H9 (cell line): ENCODE measurements at regions not wholly inside any gene's neighbourhood (a gene's known extent, or its start where the extent isn't known, plus 50 kb on each side); places are given as distances from the start of the nearest gene placed in this dataset.

Source experiments
- DNase-seq: peaks from one replicate; pipeline ENCODE4 v3.0.0-alpha.2; 2017
- H2AFZ ChIP-seq: one replicate; pipeline ENCODE4 v1.6.1; 2013; ENCODE audit warnings: mild to moderate bottlenecking, low read length, control low read depth, moderate library complexity
- H2AK5ac ChIP-seq: 2 replicates; pipeline ENCODE4 v1.6.1; 2013; ENCODE audit warnings: low read length, control low read depth, mixed read lengths; ENCODE audit not compliant: insufficient read length
- H2BK120ac ChIP-seq: one replicate; pipeline ENCODE4 v1.6.1; 2013; ENCODE audit warnings: low read depth, mild to moderate bottlenecking, low read length, control low read depth, inconsistent platforms; ENCODE audit not compliant: poor library complexity, severe bottlenecking
- H2BK12ac ChIP-seq: 2 replicates; pipeline ENCODE4 v1.6.1; 2013; ENCODE audit warnings: low read length, control low read depth, mixed read lengths, low read depth; ENCODE audit not compliant: insufficient read length
- H2BK15ac ChIP-seq: 2 replicates; pipeline ENCODE4 v1.6.1; 2013; ENCODE audit warnings: low read depth, low read length, control low read depth
- H2BK20ac ChIP-seq: one replicate; pipeline ENCODE4 v1.6.1; 2013; ENCODE audit warnings: low read depth, mild to moderate bottlenecking, low read length, control low read depth, inconsistent platforms; ENCODE audit not compliant: poor library complexity, severe bottlenecking
- H2BK5ac ChIP-seq: 2 replicates; pipeline ENCODE4 v1.6.1; 2013; ENCODE audit warnings: low read length, control low read depth, mixed read lengths; ENCODE audit not compliant: insufficient read length
- H3K14ac ChIP-seq: 2 replicates; pipeline ENCODE4 v1.6.1; 2013; ENCODE audit warnings: low read length, control low read depth; ENCODE audit not compliant: insufficient read depth
- H3K18ac ChIP-seq: 2 replicates; pipeline ENCODE4 v1.6.1; 2013; ENCODE audit warnings: low read depth, mild to moderate bottlenecking, mixed read lengths, low read length, control low read depth; ENCODE audit not compliant: insufficient read length
- H3K23ac ChIP-seq: 2 replicates; pipeline ENCODE4 v1.6.1; 2013; ENCODE audit warnings: low read length, control low read depth, mixed read lengths, low read depth; ENCODE audit not compliant: insufficient read length
- H3K23me2 ChIP-seq: 2 replicates; pipeline ENCODE4 v1.6.1; 2013; ENCODE audit warnings: low read depth, mild to moderate bottlenecking, mixed read lengths, low read length, control low read depth; ENCODE audit not compliant: insufficient read length, poor library complexity, severe bottlenecking
- H3K27ac ChIP-seq: 2 replicates; pipeline ENCODE4 v1.5.1; 2013; ENCODE audit warnings: low read length, control low read depth, mixed read lengths, low read depth; ENCODE audit not compliant: insufficient read length
- H3K27me3 ChIP-seq: 2 replicates; pipeline ENCODE4 v1.6.1; 2013; ENCODE audit warnings: low read length, control low read depth, inconsistent platforms; ENCODE audit not compliant: insufficient read depth
- H3K4ac ChIP-seq: 2 replicates; pipeline ENCODE4 v1.6.1; 2013; ENCODE audit warnings: low read depth, mild to moderate bottlenecking, control low read depth, inconsistent platforms, low read length, moderate library complexity
- H3K4me1 ChIP-seq: 2 replicates; pipeline ENCODE4 v1.6.1; 2013; ENCODE audit warnings: low read length, control low read depth, inconsistent platforms; ENCODE audit not compliant: insufficient read depth
- H3K4me2 ChIP-seq: 2 replicates; pipeline ENCODE4 v1.6.1; 2013; ENCODE audit warnings: low read length, control low read depth, mixed read lengths; ENCODE audit not compliant: insufficient read length, insufficient read depth
- H3K56ac ChIP-seq: 2 replicates; pipeline ENCODE4 v1.6.1; 2013; ENCODE audit warnings: low read depth, mild to moderate bottlenecking, mixed read lengths, low read length, control low read depth; ENCODE audit not compliant: insufficient read length
- H3K79me1 ChIP-seq: 2 replicates; pipeline ENCODE4 v1.6.1; 2013; ENCODE audit warnings: low read depth, mild to moderate bottlenecking, moderate library complexity, low read length, control low read depth, inconsistent platforms; ENCODE audit not compliant: insufficient read depth, poor library complexity, severe bottlenecking
- H3K79me2 ChIP-seq: 2 replicates; pipeline ENCODE4 v1.6.1; 2013; ENCODE audit warnings: low read length, control low read depth, inconsistent platforms; ENCODE audit not compliant: insufficient read depth
- H3K9ac ChIP-seq: 2 replicates; pipeline ENCODE4 v1.6.1; 2013; ENCODE audit warnings: low read length, control low read depth, mixed read lengths; ENCODE audit not compliant: insufficient read length; ENCODE audit errors: extremely low read depth
- H3K9me3 ChIP-seq: one replicate; pipeline ENCODE4 v1.6.1; 2013; ENCODE audit warnings: low read depth, low read length, inconsistent platforms; ENCODE audit not compliant: control insufficient read depth
- H3T11ph ChIP-seq: one replicate; pipeline ENCODE4 v1.6.1; 2013; ENCODE audit warnings: mild to moderate bottlenecking, low read length, control low read depth, inconsistent platforms
- H4K20me1 ChIP-seq: one replicate; pipeline ENCODE4 v1.6.1; 2013; ENCODE audit not compliant: control insufficient read depth, insufficient read length, insufficient read depth
- H4K5ac ChIP-seq: 2 replicates; pipeline ENCODE4 v1.6.1; 2013; ENCODE audit warnings: low read depth, mild to moderate bottlenecking, mixed read lengths, low read length, control low read depth; ENCODE audit not compliant: insufficient read length
- H4K8ac ChIP-seq: replicated peaks from 2 replicates; pipeline ENCODE4 v1.6.1; 2013; ENCODE audit warnings: low read length, control low read depth, mixed read lengths, low read depth; ENCODE audit not compliant: insufficient read length
- H4K91ac ChIP-seq: 2 replicates; pipeline ENCODE4 v1.6.1; 2013; ENCODE audit warnings: low read depth, mild to moderate bottlenecking, moderate library complexity, mixed read lengths, low read length, control low read depth; ENCODE audit not compliant: insufficient read length
- H3K27ac Mint-ChIP-seq, 3 experiments: 2 replicates in 2 of 3; 3 replicates in 1 of 3; pipeline ENCODE4 v1.8.0; 2020 to 2021; ENCODE audit warnings: mixed read lengths in 3 of 3, mild to moderate bottlenecking in 1 of 3, moderate library complexity in 1 of 3
- H3K27me3 Mint-ChIP-seq: 2 replicates; pipeline ENCODE4 v1.8.0; 2021; ENCODE audit warnings: low read depth, mild to moderate bottlenecking, moderate library complexity, mixed read lengths
- H3K36me3 Mint-ChIP-seq, 3 experiments: 2 replicates in 2 of 3; 3 replicates in 1 of 3; pipeline ENCODE4 v1.8.0; 2020 to 2021; ENCODE audit warnings: low read depth in 3 of 3, mixed read lengths in 3 of 3; ENCODE audit not compliant: insufficient read depth in 1 of 3
- H3K4me1 Mint-ChIP-seq, 2 experiments: 2 replicates each; pipeline ENCODE4 v1.8.0; 2020; ENCODE audit warnings: mixed read lengths in 2 of 2
- H3K4me3 Mint-ChIP-seq, 2 experiments: 2 replicates in 1 of 2; 3 replicates in 1 of 2; pipeline ENCODE4 v1.8.0; 2020 to 2021; ENCODE audit warnings: mild to moderate bottlenecking in 2 of 2, mixed read lengths in 2 of 2, moderate library complexity in 1 of 2
- H3K9me3 Mint-ChIP-seq, 2 experiments: 2 replicates in 1 of 2; 3 replicates in 1 of 2; pipeline ENCODE4 v1.8.0; 2020; ENCODE audit warnings: mild to moderate bottlenecking in 2 of 2, mixed read lengths in 2 of 2, moderate library complexity in 1 of 2
- CTCF ChIP-seq: fragments of 200-600 bp; sonication (generic); conservative IDR thresholded peaks from 3 replicates; pipeline ENCODE4 v1.8.0; 2021; ENCODE audit warnings: antibody characterized with exemption, mild to moderate bottlenecking
- WGBS: extraction: QIAGEN DNeasy Blood & Tissue Kit; methylation state at CpG from one replicate; pipeline ENCODE4 v1.1.7; 2013; ENCODE audit warnings: missing lambda C conversion rate, low lambda C conversion rate, mixed read lengths; ENCODE audit not compliant: insufficient read length; ENCODE audit errors: extremely low coverage; 5-methylcytosine and 5-hydroxymethylcytosine counted together

DNA sequence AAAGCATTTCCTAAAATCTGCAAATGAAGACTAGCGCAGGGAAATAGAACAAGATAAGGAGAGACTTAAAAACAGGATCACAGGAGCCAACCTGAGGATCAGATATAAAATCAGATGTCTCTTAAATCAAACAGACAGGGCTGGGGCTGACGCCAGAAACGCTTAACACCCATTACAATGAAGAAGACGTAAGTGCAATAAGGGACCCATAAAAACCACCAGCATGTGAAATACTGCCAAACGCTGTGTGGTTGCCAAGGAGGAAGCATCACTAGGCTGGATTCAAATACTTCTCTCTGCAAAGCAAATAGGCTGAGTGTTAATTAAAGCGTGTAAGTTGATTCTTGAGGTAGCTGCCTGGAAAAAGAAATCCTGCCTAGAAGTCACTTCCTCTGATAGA is 74.4 kb upstream of the ATP10B start:
- Histone ChIP-seq H2BK5ac (no peak overlapping the region), H2AK5ac (no peak overlapping the region), H3K27me3 (no peaks in the 10 kb centered on the region), H4K8ac (no peak overlapping the region), H2BK20ac (no peak overlapping the region), H3K4ac (no peak overlapping the region), H3K56ac (no peak overlapping the region), H3K23me2 (no peaks in the 10 kb centered on the region), H3K9ac (no peak overlapping the region), H2BK120ac (no peak overlapping the region), H3K4me1 (peaks cover 6% of the 10 kb centered on the region; the same call in 1 of the 2 replicates), H3K9me3 (no peaks in the 10 kb centered on the region), H3K14ac (no peak overlapping the region), H3K27ac (no peak overlapping the region), H4K5ac (no peak overlapping the region), H3K79me1 (no peaks in the 10 kb centered on the region), H4K91ac (no peak overlapping the region), H2BK15ac (no peak overlapping the region), H3K18ac (no peak overlapping the region), H3K23ac (no peak overlapping the region), H3K79me2 (no peaks in the 10 kb centered on the region), H3K4me2 (no peak overlapping the region), H4K20me1 (no peaks in the 10 kb centered on the region), H3T11ph (no peak overlapping the region), H2BK12ac (no peak overlapping the region), H2AFZ (no peak overlapping the region)
- no CpG with 5 or more reads among the region's 6 CpGs for WGBS
- TF ChIP-seq CTCF, result no peak
- no peak for DNase-seq
- no peak overlapping the region for H3K4me3 Mint-ChIP-seq
- no peaks in the 10 kb centered on the region for H3K9me3 Mint-ChIP-seq
- H3K27me3 Mint-ChIP-seq, result no peaks in the 10 kb centered on the region
- 0 out of 7 replicates have a peak overlapping the region, but pooled peaks of 1 of the 3 experiments have one; percentile 14 for H3K27ac Mint-ChIP-seq
- no peaks in the 10 kb centered on the region; a peak in 1 of 7 replicates for H3K36me3 Mint-ChIP-seq
- peaks cover 59 to 63% of the 10 kb centered on the region in 2 experiments for H3K4me1 Mint-ChIP-seq
